ENCODE measurements at regions not wholly inside any gene's neighbourhood (a gene's known extent, or its start where the extent isn't known, plus 50 kb on each side); places are given as distances from the start of the nearest gene placed in this dataset.

DNA sequence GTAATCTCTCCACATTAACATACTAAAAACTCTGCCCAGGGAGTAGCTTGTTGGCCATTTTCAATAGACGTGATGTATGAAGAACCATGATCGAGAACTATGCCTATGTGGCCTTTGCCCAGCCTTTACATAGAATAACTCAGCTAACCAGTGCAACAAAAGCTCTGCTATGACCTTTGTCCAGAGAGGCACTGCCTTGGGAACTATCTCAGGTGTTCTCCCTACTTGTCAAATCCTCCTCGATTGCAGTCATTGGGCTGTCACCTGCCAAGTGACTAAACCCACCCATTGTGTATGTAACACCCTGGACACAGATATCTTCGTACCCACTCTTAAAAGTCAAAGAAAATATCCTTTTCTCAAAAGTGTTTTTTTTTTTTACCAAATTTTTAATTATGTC is 610.3 kb upstream of the GALNTL6 start:
- FAIRE-seq (no peak), DNase-seq (ENCODE audit: low read depth, low spot score) (no peak)
- dilution Hi-C loops (cut with MboI; ENCODE audit: extremely low pct_ligation_motif_present, low sequenced_read_pairs), result no loop called here
- Histone ChIP-seq H3K4me1 (ENCODE audit: control insufficient read depth, extremely low read depth, insufficient read depth, low read length) (no peaks in the 10 kb centered on the region), H2AFZ (ENCODE audit: control insufficient read depth, low read length) (no peak overlapping the region), H3K79me2 (ENCODE audit: control insufficient read depth, insufficient read depth, low read length) (no peaks in the 10 kb centered on the region), H3K9ac (ENCODE audit: control insufficient read depth, extremely low read depth, insufficient read depth, low read length) (no peak overlapping the region), H4K20me1 (ENCODE audit: control insufficient read depth, extremely low read depth, insufficient read depth, low read length) (no peaks in the 10 kb centered on the region), H3K36me3 (ENCODE audit: control insufficient read depth in 2 of 2, extremely low read depth in 1 of 2, insufficient read depth in 2 of 2, low read length in 2 of 2) (no peaks in the 10 kb centered on the region), H3K9me1 (ENCODE audit: control insufficient read depth, extremely low read depth, insufficient read depth, low read length) (no peaks in the 10 kb centered on the region), H3K4me3 (ENCODE audit: control insufficient read depth in 2 of 3, extremely low read depth in 1 of 3, insufficient read depth in 2 of 3, low read depth in 1 of 3, low read length in 3 of 3) (no peak overlapping the region), H3K27me3 (ENCODE audit: control insufficient read depth, extremely low read depth, insufficient read depth, low read length) (no peaks in the 10 kb centered on the region), H3K4me2 (ENCODE audit: control insufficient read depth, extremely low read depth, insufficient read depth, low read depth, low read length) (no peak overlapping the region), H3K27ac (ENCODE audit: control insufficient read depth, insufficient read depth, low read length) (no peak overlapping the region), H3K9me3 (ENCODE audit: control insufficient read depth, low read depth, low read length) (no peaks in the 10 kb centered on the region)
- no peak for TF ChIP-seq CTCF (optimal IDR thresholded peaks at IDR 0.05 in 1 of 3, IDR thresholded peaks at IDR 0.05 in 1 of 3, conservative IDR thresholded peaks at IDR 0.05 in 1 of 3; ENCODE audit: extremely low read depth in 1 of 3, insufficient read depth in 2 of 3, low read length in 3 of 3)
- no peak for TF ChIP-seq EZH2 (IDR thresholded peaks at IDR 0.05; ENCODE audit: low read length)

DNA sequence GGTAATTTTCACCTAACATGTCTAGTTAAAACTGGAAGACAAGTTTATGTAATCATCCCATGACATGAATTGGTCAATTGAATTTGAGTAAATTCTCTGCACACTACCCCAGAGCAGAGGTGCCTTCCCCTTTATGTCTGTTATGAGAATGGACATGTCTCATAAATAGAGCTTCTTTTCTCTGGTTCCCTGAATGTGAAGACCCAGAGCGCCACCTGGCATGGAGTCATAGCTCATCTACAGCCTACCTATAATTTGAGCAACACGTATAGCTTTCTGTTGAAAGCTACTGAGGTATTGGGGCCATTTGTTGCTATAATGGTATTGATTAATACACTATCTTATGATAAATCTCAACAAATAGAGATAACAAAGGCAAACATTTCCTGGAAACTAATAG is 626.5 kb upstream of the GALNTL6 start:
- H3K27me3 ChIP-seq (ENCODE audit: control insufficient read depth, extremely low read depth, insufficient read depth, low read length), result no peaks in the 10 kb centered on the region
- DNase-seq (ENCODE audit: low read depth, low spot score) (no peak), FAIRE-seq (no peak)
- H3K79me2 ChIP-seq (ENCODE audit: control insufficient read depth, insufficient read depth, low read length), result no peaks in the 10 kb centered on the region
- TF ChIP-seq EZH2 (IDR thresholded peaks at IDR 0.05; ENCODE audit: low read length) (no peak), CTCF (optimal IDR thresholded peaks at IDR 0.05 in 1 of 3, IDR thresholded peaks at IDR 0.05 in 1 of 3, conservative IDR thresholded peaks at IDR 0.05 in 1 of 3; ENCODE audit: extremely low read depth in 1 of 3, insufficient read depth in 2 of 3, low read length in 3 of 3) (no peak)
- H2AFZ ChIP-seq (ENCODE audit: control insufficient read depth, low read length), result no peak overlapping the region
- H4K20me1 ChIP-seq (ENCODE audit: control insufficient read depth, extremely low read depth, insufficient read depth, low read length), result no peaks in the 10 kb centered on the region
- H3K9me3 ChIP-seq (ENCODE audit: control insufficient read depth, low read depth, low read length), result no peaks in the 10 kb centered on the region
- H3K36me3 ChIP-seq (ENCODE audit: control insufficient read depth in 2 of 2, extremely low read depth in 1 of 2, insufficient read depth in 2 of 2, low read length in 2 of 2), result no peaks in the 10 kb centered on the region
- no peaks in the 10 kb centered on the region for H3K9me1 ChIP-seq (ENCODE audit: control insufficient read depth, extremely low read depth, insufficient read depth, low read length)
- dilution Hi-C loops (cut with MboI; ENCODE audit: extremely low pct_ligation_motif_present, low sequenced_read_pairs), result no loop called here
- no peak overlapping the region for H3K9ac ChIP-seq (ENCODE audit: control insufficient read depth, extremely low read depth, insufficient read depth, low read length)
- H3K27ac ChIP-seq (ENCODE audit: control insufficient read depth, insufficient read depth, low read length), result no peak overlapping the region
- H3K4me1 ChIP-seq (ENCODE audit: control insufficient read depth, extremely low read depth, insufficient read depth, low read length), result no peaks in the 10 kb centered on the region
- no peak overlapping the region for H3K4me3 ChIP-seq (ENCODE audit: control insufficient read depth in 2 of 3, extremely low read depth in 1 of 3, insufficient read depth in 2 of 3, low read depth in 1 of 3, low read length in 3 of 3)
- no peak overlapping the region for H3K4me2 ChIP-seq (ENCODE audit: control insufficient read depth, extremely low read depth, insufficient read depth, low read depth, low read length)
